Endothelial cell (in vitro differentiated cells): ENCODE measurements at regions not wholly inside any gene's neighbourhood (a gene's known extent, or its start where the extent isn't known, plus 50 kb on each side); places are given as distances from the start of the nearest gene placed in this dataset.

Experiments used
- DNase-seq: peaks from one replicate; pipeline ENCODE4 v3.0.0; 2021; ENCODE audit warnings: low spot score
- H3K27ac Mint-ChIP-seq: one replicate; pipeline ENCODE4 v1.8.0; 2021; ENCODE audit warnings: mixed read lengths, inconsistent platforms; ENCODE audit not compliant: unreplicated experiment
- H3K27me3 Mint-ChIP-seq: one replicate; pipeline ENCODE4 v1.8.0; 2021; ENCODE audit warnings: mild to moderate bottlenecking, moderate library complexity, mixed read lengths, inconsistent platforms; ENCODE audit not compliant: unreplicated experiment
- H3K36me3 Mint-ChIP-seq: one replicate; pipeline ENCODE4 v1.8.0; 2021; ENCODE audit warnings: mild to moderate bottlenecking, low read depth, mixed read lengths, inconsistent platforms; ENCODE audit not compliant: unreplicated experiment
- H3K4me1 Mint-ChIP-seq: one replicate; pipeline ENCODE4 v1.8.0; 2021; ENCODE audit warnings: mild to moderate bottlenecking, mixed read lengths, inconsistent platforms; ENCODE audit not compliant: unreplicated experiment
- H3K4me3 Mint-ChIP-seq: one replicate; pipeline ENCODE4 v1.8.0; 2021; ENCODE audit warnings: mild to moderate bottlenecking, mixed read lengths, inconsistent platforms; ENCODE audit not compliant: unreplicated experiment
- H3K9me3 Mint-ChIP-seq: one replicate; pipeline ENCODE4 v1.8.0; 2021; ENCODE audit warnings: mixed read lengths, inconsistent platforms; ENCODE audit not compliant: unreplicated experiment
- CTCF ChIP-seq: fragments of 200-600 bp; sonication (generic); IDR thresholded peaks from one replicate; pipeline ENCODE4 v1.5.0; 2021; ENCODE audit warnings: antibody characterized with exemption; ENCODE audit not compliant: unreplicated experiment

- Mint-ChIP-seq H3K4me3 (no peak overlapping the region), H3K4me1 (peaks cover 5% of the 10 kb centered on the region), H3K9me3 (peaks cover 14% of the 10 kb centered on the region), H3K36me3 (peaks cover 12% of the 10 kb centered on the region), H3K27me3 (no peaks in the 10 kb centered on the region), H3K27ac (no peak overlapping the region)
- no peak for DNase-seq
- TF ChIP-seq CTCF: no peak
Measured at GRCh38 chr5:82835488-82835887, 241.7 kb downstream of the TMEM167A start.

GRCh38 chr5:82834151-82834550 lies 243.0 kb downstream of the TMEM167A start:
- H3K9me3 Mint-ChIP-seq: peaks cover 14% of the 10 kb centered on the region
- no peak overlapping the region for H3K27ac Mint-ChIP-seq
- peaks cover 5% of the 10 kb centered on the region for H3K4me1 Mint-ChIP-seq
- H3K36me3 Mint-ChIP-seq: peaks cover 12% of the 10 kb centered on the region
- H3K4me3 Mint-ChIP-seq: no peak overlapping the region
- H3K27me3 Mint-ChIP-seq: no peaks in the 10 kb centered on the region
- TF ChIP-seq CTCF: no peak
- DNase-seq: no peak

GRCh38 chr5:82833277-82833676 lies 243.9 kb downstream of the TMEM167A start:
- TF ChIP-seq CTCF: no peak
- Mint-ChIP-seq H3K27me3 (no peaks in the 10 kb centered on the region), H3K27ac (no peak overlapping the region)

GRCh38 chr5:82832445-82832844 lies 244.7 kb downstream of the TMEM167A start:
- Mint-ChIP-seq H3K4me3 (no peak overlapping the region), H3K36me3 (peaks cover 12% of the 10 kb centered on the region), H3K9me3 (peaks cover 14% of the 10 kb centered on the region), H3K27ac (no peak overlapping the region), H3K4me1 (peaks cover 5% of the 10 kb centered on the region), H3K27me3 (no peaks in the 10 kb centered on the region)
- no peak for DNase-seq
- no peak for TF ChIP-seq CTCF

More at GRCh38 chr5:82833277-82833676, 243.9 kb downstream of the TMEM167A start:
- no peak for DNase-seq
- Mint-ChIP-seq H3K9me3 (peaks cover 14% of the 10 kb centered on the region), H3K4me3 (no peak overlapping the region), H3K4me1 (peaks cover 5% of the 10 kb centered on the region), H3K36me3 (peaks cover 12% of the 10 kb centered on the region)

GRCh38 chr5:82828211-82828610 lies 249.0 kb downstream of the TMEM167A start:
- TF ChIP-seq CTCF: no peak
- Mint-ChIP-seq H3K27ac (no peak overlapping the region), H3K27me3 (peaks cover 2% of the 10 kb centered on the region), H3K36me3 (no peaks in the 10 kb centered on the region), H3K9me3 (no peaks in the 10 kb centered on the region), H3K4me3 (no peak overlapping the region), H3K4me1 (peaks cover 4% of the 10 kb centered on the region)
- DNase-seq: no peak
